Fibroblast of lung (primary cell): ENCODE measurements at regions not wholly inside any gene's neighbourhood (a gene's known extent, or its start where the extent isn't known, plus 50 kb on each side); places are given as distances from the start of the nearest gene placed in this dataset.

Source experiments
- EZH2 ChIP-seq: IDR thresholded peaks from 2 replicates; pipeline ENCODE4 v1.5.1; 2012; ENCODE audit warnings: low read length, control low read depth, mild to moderate bottlenecking; ENCODE audit errors: missing control alignments
- TF ChIP-seq, protein P1 (sequence below), 2 donors: IDR thresholded peaks in 1 of 2; conservative IDR thresholded peaks in 1 of 2; 1 replicate in 1 of 2; 2 replicates in 1 of 2; pipeline ENCODE4 v1.5.1; 2011 to 2012; ENCODE audit warnings: low read length in 2 of 2, control low read depth in 1 of 2, inconsistent platforms in 1 of 2, low read depth in 1 of 2, mild to moderate bottlenecking in 1 of 2

DNA sequence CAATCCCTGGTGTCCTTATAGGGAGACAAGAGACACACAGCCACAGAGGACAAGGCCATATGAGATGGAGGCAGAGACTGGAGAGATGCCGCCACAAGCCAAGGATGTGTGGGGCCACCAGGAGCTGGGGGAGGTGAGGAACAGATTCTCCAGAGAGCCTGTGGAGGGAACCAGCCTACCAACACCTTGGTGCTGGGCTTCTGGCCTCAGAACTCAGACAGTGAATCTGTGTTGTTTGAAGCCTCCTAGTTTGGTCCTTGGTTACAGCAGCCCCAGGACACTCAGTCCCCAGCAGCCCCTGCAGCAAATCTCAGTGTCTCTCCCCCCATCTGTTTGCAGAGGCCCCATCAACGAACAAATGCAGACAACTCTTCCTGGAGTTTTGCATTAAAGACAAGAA, 73.2 kb upstream of the BHLHE23 start:
- TF ChIP-seq, protein P1, sequence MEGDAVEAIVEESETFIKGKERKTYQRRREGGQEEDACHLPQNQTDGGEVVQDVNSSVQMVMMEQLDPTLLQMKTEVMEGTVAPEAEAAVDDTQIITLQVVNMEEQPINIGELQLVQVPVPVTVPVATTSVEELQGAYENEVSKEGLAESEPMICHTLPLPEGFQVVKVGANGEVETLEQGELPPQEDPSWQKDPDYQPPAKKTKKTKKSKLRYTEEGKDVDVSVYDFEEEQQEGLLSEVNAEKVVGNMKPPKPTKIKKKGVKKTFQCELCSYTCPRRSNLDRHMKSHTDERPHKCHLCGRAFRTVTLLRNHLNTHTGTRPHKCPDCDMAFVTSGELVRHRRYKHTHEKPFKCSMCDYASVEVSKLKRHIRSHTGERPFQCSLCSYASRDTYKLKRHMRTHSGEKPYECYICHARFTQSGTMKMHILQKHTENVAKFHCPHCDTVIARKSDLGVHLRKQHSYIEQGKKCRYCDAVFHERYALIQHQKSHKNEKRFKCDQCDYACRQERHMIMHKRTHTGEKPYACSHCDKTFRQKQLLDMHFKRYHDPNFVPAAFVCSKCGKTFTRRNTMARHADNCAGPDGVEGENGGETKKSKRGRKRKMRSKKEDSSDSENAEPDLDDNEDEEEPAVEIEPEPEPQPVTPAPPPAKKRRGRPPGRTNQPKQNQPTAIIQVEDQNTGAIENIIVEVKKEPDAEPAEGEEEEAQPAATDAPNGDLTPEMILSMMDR (conservative IDR thresholded peaks at IDR 0.05 in 1 of 2, IDR thresholded peaks at IDR 0.05 in 1 of 2; ENCODE audit: low read depth in 1 of 2, low read length in 2 of 2): no peak
- no peak for TF ChIP-seq EZH2
